ENCODE measurements at regions not wholly inside any gene's neighbourhood (a gene's known extent, or its start where the extent isn't known, plus 50 kb on each side); places are given as distances from the start of the nearest gene placed in this dataset.
"Not testable (repeated sequence)": the region's sequence is repeated elsewhere in the genome, so short reads cannot be mapped to it uniquely, and the experiment has no call there.

- Histone ChIP-seq H3K4me3 (ENCODE audit: low read length) (no peak overlapping the region), H3K4me1 (ENCODE audit: insufficient read depth, low read length) (no peaks in the 10 kb centered on the region), H3K9me3 (ENCODE audit: low read depth, low read length) (no peaks in the 10 kb centered on the region), H3K27me3 (ENCODE audit: insufficient read depth, low read length) (no peaks in the 10 kb centered on the region)
Measured at GRCh38 chr5:2863675-2864433, 112.4 kb upstream of the IRX2 start.

GRCh38 chr5:2863133-2863532, 111.7 kb upstream of the IRX2 start:
- Histone ChIP-seq H3K27me3 (ENCODE audit: insufficient read depth, low read length) (no peaks in the 10 kb centered on the region), H3K9me3 (ENCODE audit: low read depth, low read length) (no peaks in the 10 kb centered on the region), H3K4me1 (ENCODE audit: insufficient read depth, low read length) (no peaks in the 10 kb centered on the region), H3K4me3 (ENCODE audit: low read length) (no peak overlapping the region)

GRCh38 chr5:2862176-2862575, 110.7 kb upstream of the IRX2 start:
- H3K4me3 ChIP-seq (ENCODE audit: low read length); H3K27me3 ChIP-seq (ENCODE audit: insufficient read depth, low read length); H3K4me1 ChIP-seq (ENCODE audit: insufficient read depth, low read length); H3K9me3 ChIP-seq (ENCODE audit: low read depth, low read length): not testable (repeated sequence)

GRCh38 chr5:2861605-2862004, 110.1 kb upstream of the IRX2 start:
- H3K4me1 ChIP-seq (ENCODE audit: insufficient read depth, low read length) = no peaks in the 10 kb centered on the region
- H3K9me3 ChIP-seq (ENCODE audit: low read depth, low read length) = no peaks in the 10 kb centered on the region
- no peaks in the 10 kb centered on the region for H3K27me3 ChIP-seq (ENCODE audit: insufficient read depth, low read length)
- H3K4me3 ChIP-seq (ENCODE audit: low read length) = no peak overlapping the region

- H3K27me3 ChIP-seq (ENCODE audit: insufficient read depth, low read length) = no peaks in the 10 kb centered on the region
- H3K4me1 ChIP-seq (ENCODE audit: insufficient read depth, low read length) = no peaks in the 10 kb centered on the region
- no peak overlapping the region for H3K4me3 ChIP-seq (ENCODE audit: low read length)
- H3K9me3 ChIP-seq (ENCODE audit: low read depth, low read length) = no peaks in the 10 kb centered on the region
Measured at GRCh38 chr5:2860101-2860500, 108.6 kb upstream of the IRX2 start.

GRCh38 chr5:2857837-2858236, 106.4 kb upstream of the IRX2 start:
- Histone ChIP-seq H3K4me1 (ENCODE audit: insufficient read depth, low read length) (no peaks in the 10 kb centered on the region), H3K9me3 (ENCODE audit: low read depth, low read length) (no peaks in the 10 kb centered on the region), H3K4me3 (ENCODE audit: low read length) (no peak overlapping the region), H3K27me3 (ENCODE audit: insufficient read depth, low read length) (no peaks in the 10 kb centered on the region)

- Histone ChIP-seq H3K4me3 (ENCODE audit: low read length) (no peak overlapping the region), H3K27me3 (ENCODE audit: insufficient read depth, low read length) (no peaks in the 10 kb centered on the region), H3K4me1 (ENCODE audit: insufficient read depth, low read length) (no peaks in the 10 kb centered on the region), H3K9me3 (ENCODE audit: low read depth, low read length) (no peaks in the 10 kb centered on the region)
Measured at GRCh38 chr5:2856206-2856605, 104.7 kb upstream of the IRX2 start.

GRCh38 chr5:2852446-2852845, 101.0 kb upstream of the IRX2 start:
- Histone ChIP-seq H3K4me3 (ENCODE audit: low read length) (no peak overlapping the region), H3K27me3 (ENCODE audit: insufficient read depth, low read length) (no peaks in the 10 kb centered on the region), H3K4me1 (ENCODE audit: insufficient read depth, low read length) (no peaks in the 10 kb centered on the region), H3K9me3 (ENCODE audit: low read depth, low read length) (no peaks in the 10 kb centered on the region)

GRCh38 chr5:2851895-2852294, 100.4 kb upstream of the IRX2 start:
- Histone ChIP-seq H3K4me3 (ENCODE audit: low read length) (no peak overlapping the region), H3K27me3 (ENCODE audit: insufficient read depth, low read length) (no peaks in the 10 kb centered on the region), H3K4me1 (ENCODE audit: insufficient read depth, low read length) (no peaks in the 10 kb centered on the region), H3K9me3 (ENCODE audit: low read depth, low read length) (no peaks in the 10 kb centered on the region)

GRCh38 chr5:2849429-2849828, 98.0 kb upstream of the IRX2 start:
- H3K4me3 ChIP-seq (ENCODE audit: low read length) = no peak overlapping the region
- H3K9me3 ChIP-seq (ENCODE audit: low read depth, low read length) = no peaks in the 10 kb centered on the region
- no peaks in the 10 kb centered on the region for H3K4me1 ChIP-seq (ENCODE audit: insufficient read depth, low read length)
- no peaks in the 10 kb centered on the region for H3K27me3 ChIP-seq (ENCODE audit: insufficient read depth, low read length)

- Histone ChIP-seq H3K9me3 (ENCODE audit: low read depth, low read length) (no peaks in the 10 kb centered on the region), H3K4me1 (ENCODE audit: insufficient read depth, low read length) (no peaks in the 10 kb centered on the region), H3K27me3 (ENCODE audit: insufficient read depth, low read length) (no peaks in the 10 kb centered on the region), H3K4me3 (ENCODE audit: low read length) (no peak overlapping the region)
Measured at GRCh38 chr5:2848619-2849018, 97.1 kb upstream of the IRX2 start.

GRCh38 chr5:2847608-2848007, 96.1 kb upstream of the IRX2 start:
- H3K27me3 ChIP-seq (ENCODE audit: insufficient read depth, low read length) = no peaks in the 10 kb centered on the region
- no peaks in the 10 kb centered on the region for H3K9me3 ChIP-seq (ENCODE audit: low read depth, low read length)
- no peaks in the 10 kb centered on the region for H3K4me1 ChIP-seq (ENCODE audit: insufficient read depth, low read length)
- no peak overlapping the region for H3K4me3 ChIP-seq (ENCODE audit: low read length)

GRCh38 chr5:2841208-2841607, 89.7 kb upstream of the IRX2 start:
- no peaks in the 10 kb centered on the region for H3K4me1 ChIP-seq (ENCODE audit: insufficient read depth, low read length)
- H3K4me3 ChIP-seq (ENCODE audit: low read length) = no peak overlapping the region
- no peaks in the 10 kb centered on the region for H3K27me3 ChIP-seq (ENCODE audit: insufficient read depth, low read length)
- no peaks in the 10 kb centered on the region for H3K9me3 ChIP-seq (ENCODE audit: low read depth, low read length)

- Histone ChIP-seq H3K9me3 (ENCODE audit: low read depth, low read length) (no peaks in the 10 kb centered on the region), H3K4me3 (ENCODE audit: low read length) (no peak overlapping the region), H3K4me1 (ENCODE audit: insufficient read depth, low read length) (no peaks in the 10 kb centered on the region)
Measured at GRCh38 chr5:2840372-2840915, 89.0 kb upstream of the IRX2 start.

GRCh38 chr5:2836133-2836532, 84.7 kb upstream of the IRX2 start:
- Histone ChIP-seq H3K4me3 (ENCODE audit: low read length) (no peak overlapping the region), H3K4me1 (ENCODE audit: insufficient read depth, low read length) (no peaks in the 10 kb centered on the region), H3K9me3 (ENCODE audit: low read depth, low read length) (no peaks in the 10 kb centered on the region), H3K27me3 (ENCODE audit: insufficient read depth, low read length) (no peaks in the 10 kb centered on the region)

More at GRCh38 chr5:2840372-2840915, 89.0 kb upstream of the IRX2 start:
- no peaks in the 10 kb centered on the region for H3K27me3 ChIP-seq (ENCODE audit: insufficient read depth, low read length)

GRCh38 chr5:2833556-2833955, 82.1 kb upstream of the IRX2 start:
- H3K4me1 ChIP-seq (ENCODE audit: insufficient read depth, low read length) = no peaks in the 10 kb centered on the region
- H3K9me3 ChIP-seq (ENCODE audit: low read depth, low read length) = no peaks in the 10 kb centered on the region
- H3K4me3 ChIP-seq (ENCODE audit: low read length) = no peak overlapping the region
- no peaks in the 10 kb centered on the region for H3K27me3 ChIP-seq (ENCODE audit: insufficient read depth, low read length)
